ENCODE measurements at regions not wholly inside any gene's neighbourhood (a gene's known extent, or its start where the extent isn't known, plus 50 kb on each side); places are given as distances from the start of the nearest gene placed in this dataset.

DNA sequence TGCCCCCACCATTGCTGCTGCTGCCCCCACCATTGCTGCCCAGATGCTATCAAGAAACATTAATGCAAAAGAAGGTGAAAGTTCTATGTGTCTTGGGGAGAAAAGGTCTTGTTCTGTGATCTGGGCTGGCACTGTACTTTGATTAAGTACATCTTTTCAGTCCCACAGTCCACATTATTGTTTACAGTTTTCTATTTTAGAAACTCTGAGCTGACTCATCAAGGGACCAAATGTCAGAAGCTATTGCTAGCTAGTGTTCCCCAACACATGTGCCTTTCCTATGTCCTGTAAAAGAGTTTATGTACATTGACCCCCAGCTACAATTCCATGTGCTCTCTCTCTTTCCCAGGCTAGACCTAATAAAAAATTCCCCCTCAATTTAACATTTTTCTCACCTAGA lies 264.7 kb upstream of the NECTIN3 start:
- in situ Hi-C loops (cut with MboI) (no loop called here), intact Hi-C loops (cut with micrococcal nuclease) (no loop called here)
- Histone ChIP-seq H2AFZ (ENCODE audit: low read depth, low read length) (no peak overlapping the region), H3K4me2 (ENCODE audit: insufficient read depth, low read length) (no peak overlapping the region), H3K9me3 (replicated peaks; ENCODE audit: control insufficient read depth, insufficient read depth, low read depth, low read length) (no peaks in the 10 kb centered on the region), H3K27ac (ENCODE audit: extremely low read depth, low read depth, low read length) (no peak overlapping the region), H3K4me1 (replicated peaks in 1 of 2; ENCODE audit: control insufficient read depth in 2 of 2, insufficient read depth in 2 of 2, low read length in 2 of 2) (no peaks in the 10 kb centered on the region), H3K9me1 (ENCODE audit: control insufficient read depth, insufficient read depth, low read length) (no peaks in the 10 kb centered on the region), H3K36me3 (ENCODE audit: control insufficient read depth, insufficient read depth, low read length) (no peaks in the 10 kb centered on the region), H3K27me3 (ENCODE audit: control insufficient read depth in 2 of 2, insufficient read depth in 2 of 2, low read length in 2 of 2) (no peaks in the 10 kb centered on the region), H3K79me2 (ENCODE audit: control insufficient read depth, insufficient read depth, low read length) (no peaks in the 10 kb centered on the region), H4K20me1 (replicated peaks; ENCODE audit: control insufficient read depth, insufficient read depth, low read length) (no peaks in the 10 kb centered on the region), H3K9ac (ENCODE audit: insufficient read depth in 1 of 2, low read depth in 2 of 2, low read length in 2 of 2) (no peak overlapping the region), H3K4me3 (no peak overlapping the region)
- no peak for FAIRE-seq
- BruUV-seq (replicated peaks): no TSS peak
- POLR2A ChIA-PET: no interaction called here
- ATAC-seq: no peak
- DNase-seq (ENCODE audit: extremely low read depth in 1 of 4, low spot score in 3 of 4): no peak
- no peak for TF ChIP-seq MEF2D (tag; conservative IDR thresholded peaks at IDR 0.05; ENCODE audit: low read depth)
- TF ChIP-seq, protein P1, sequence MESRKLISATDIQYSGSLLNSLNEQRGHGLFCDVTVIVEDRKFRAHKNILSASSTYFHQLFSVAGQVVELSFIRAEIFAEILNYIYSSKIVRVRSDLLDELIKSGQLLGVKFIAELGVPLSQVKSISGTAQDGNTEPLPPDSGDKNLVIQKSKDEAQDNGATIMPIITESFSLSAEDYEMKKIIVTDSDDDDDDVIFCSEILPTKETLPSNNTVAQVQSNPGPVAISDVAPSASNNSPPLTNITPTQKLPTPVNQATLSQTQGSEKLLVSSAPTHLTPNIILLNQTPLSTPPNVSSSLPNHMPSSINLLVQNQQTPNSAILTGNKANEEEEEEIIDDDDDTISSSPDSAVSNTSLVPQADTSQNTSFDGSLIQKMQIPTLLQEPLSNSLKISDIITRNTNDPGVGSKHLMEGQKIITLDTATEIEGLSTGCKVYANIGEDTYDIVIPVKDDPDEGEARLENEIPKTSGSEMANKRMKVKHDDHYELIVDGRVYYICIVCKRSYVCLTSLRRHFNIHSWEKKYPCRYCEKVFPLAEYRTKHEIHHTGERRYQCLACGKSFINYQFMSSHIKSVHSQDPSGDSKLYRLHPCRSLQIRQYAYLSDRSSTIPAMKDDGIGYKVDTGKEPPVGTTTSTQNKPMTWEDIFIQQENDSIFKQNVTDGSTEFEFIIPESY (CRISPR knock-in tag; IDR thresholded peaks at IDR 0.05): no peak
- TF ChIP-seq ARID1B (IDR thresholded peaks at IDR 0.05): no peak
- no peak for TF ChIP-seq HMG20B (CRISPR knock-in tag; IDR thresholded peaks at IDR 0.05)
- no peak for TF ChIP-seq ZNF830 (CRISPR knock-in tag; IDR thresholded peaks at IDR 0.05)
- TF ChIP-seq RBM39 (optimal IDR thresholded peaks at IDR 0.05; ENCODE audit: low read depth, low read length): no peak
- no peak for TF ChIP-seq MEF2A (IDR thresholded peaks at IDR 0.05; ENCODE audit: control insufficient read depth, low read depth, low read length)
- TF ChIP-seq, protein P2, sequence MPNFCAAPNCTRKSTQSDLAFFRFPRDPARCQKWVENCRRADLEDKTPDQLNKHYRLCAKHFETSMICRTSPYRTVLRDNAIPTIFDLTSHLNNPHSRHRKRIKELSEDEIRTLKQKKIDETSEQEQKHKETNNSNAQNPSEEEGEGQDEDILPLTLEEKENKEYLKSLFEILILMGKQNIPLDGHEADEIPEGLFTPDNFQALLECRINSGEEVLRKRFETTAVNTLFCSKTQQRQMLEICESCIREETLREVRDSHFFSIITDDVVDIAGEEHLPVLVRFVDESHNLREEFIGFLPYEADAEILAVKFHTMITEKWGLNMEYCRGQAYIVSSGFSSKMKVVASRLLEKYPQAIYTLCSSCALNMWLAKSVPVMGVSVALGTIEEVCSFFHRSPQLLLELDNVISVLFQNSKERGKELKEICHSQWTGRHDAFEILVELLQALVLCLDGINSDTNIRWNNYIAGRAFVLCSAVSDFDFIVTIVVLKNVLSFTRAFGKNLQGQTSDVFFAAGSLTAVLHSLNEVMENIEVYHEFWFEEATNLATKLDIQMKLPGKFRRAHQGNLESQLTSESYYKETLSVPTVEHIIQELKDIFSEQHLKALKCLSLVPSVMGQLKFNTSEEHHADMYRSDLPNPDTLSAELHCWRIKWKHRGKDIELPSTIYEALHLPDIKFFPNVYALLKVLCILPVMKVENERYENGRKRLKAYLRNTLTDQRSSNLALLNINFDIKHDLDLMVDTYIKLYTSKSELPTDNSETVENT (CRISPR knock-in tag; IDR thresholded peaks at IDR 0.05): no peak
- no peak for TF ChIP-seq PTTG1 (tag; IDR thresholded peaks at IDR 0.05; ENCODE audit: low read depth)
- no peak for TF ChIP-seq HDAC3 (IDR thresholded peaks at IDR 0.05; ENCODE audit: borderline replicate concordance, partially characterized antibody)
- TF ChIP-seq ZKSCAN8 (CRISPR knock-in tag; IDR thresholded peaks at IDR 0.05): no peak
- no peak for TF ChIP-seq ZNF76 (CRISPR knock-in tag; IDR thresholded peaks at IDR 0.05; ENCODE audit: borderline replicate concordance)
- TF ChIP-seq, protein P3, sequence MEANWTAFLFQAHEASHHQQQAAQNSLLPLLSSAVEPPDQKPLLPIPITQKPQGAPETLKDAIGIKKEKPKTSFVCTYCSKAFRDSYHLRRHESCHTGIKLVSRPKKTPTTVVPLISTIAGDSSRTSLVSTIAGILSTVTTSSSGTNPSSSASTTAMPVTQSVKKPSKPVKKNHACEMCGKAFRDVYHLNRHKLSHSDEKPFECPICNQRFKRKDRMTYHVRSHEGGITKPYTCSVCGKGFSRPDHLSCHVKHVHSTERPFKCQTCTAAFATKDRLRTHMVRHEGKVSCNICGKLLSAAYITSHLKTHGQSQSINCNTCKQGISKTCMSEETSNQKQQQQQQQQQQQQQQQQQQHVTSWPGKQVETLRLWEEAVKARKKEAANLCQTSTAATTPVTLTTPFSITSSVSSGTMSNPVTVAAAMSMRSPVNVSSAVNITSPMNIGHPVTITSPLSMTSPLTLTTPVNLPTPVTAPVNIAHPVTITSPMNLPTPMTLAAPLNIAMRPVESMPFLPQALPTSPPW (CRISPR knock-in tag; IDR thresholded peaks at IDR 0.05): no peak
- TF ChIP-seq, protein P4, sequence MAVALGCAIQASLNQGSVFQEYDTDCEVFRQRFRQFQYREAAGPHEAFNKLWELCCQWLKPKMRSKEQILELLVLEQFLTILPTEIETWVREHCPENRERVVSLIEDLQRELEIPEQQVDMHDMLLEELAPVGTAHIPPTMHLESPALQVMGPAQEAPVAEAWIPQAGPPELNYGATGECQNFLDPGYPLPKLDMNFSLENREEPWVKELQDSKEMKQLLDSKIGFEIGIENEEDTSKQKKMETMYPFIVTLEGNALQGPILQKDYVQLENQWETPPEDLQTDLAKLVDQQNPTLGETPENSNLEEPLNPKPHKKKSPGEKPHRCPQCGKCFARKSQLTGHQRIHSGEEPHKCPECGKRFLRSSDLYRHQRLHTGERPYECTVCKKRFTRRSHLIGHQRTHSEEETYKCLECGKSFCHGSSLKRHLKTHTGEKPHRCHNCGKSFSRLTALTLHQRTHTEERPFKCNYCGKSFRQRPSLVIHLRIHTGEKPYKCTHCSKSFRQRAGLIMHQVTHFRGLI (CRISPR knock-in tag; IDR thresholded peaks at IDR 0.05): no peak
- TF ChIP-seq, protein P5, sequence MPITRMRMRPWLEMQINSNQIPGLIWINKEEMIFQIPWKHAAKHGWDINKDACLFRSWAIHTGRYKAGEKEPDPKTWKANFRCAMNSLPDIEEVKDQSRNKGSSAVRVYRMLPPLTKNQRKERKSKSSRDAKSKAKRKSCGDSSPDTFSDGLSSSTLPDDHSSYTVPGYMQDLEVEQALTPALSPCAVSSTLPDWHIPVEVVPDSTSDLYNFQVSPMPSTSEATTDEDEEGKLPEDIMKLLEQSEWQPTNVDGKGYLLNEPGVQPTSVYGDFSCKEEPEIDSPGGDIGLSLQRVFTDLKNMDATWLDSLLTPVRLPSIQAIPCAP (CRISPR knock-in tag; IDR thresholded peaks at IDR 0.05; ENCODE audit: borderline replicate concordance): no peak
- CTCF ChIA-PET (ENCODE audit: low intra/inter-chr PET ratio): no interaction called here

All from K562 (cell line).